Panc1 (cell line): ENCODE measurements at regions not wholly inside any gene's neighbourhood (a gene's known extent, or its start where the extent isn't known, plus 50 kb on each side); places are given as distances from the start of the nearest gene placed in this dataset.

ENCODE experiments used
- ATAC-seq: fragments of 200-7000 bp; cut with Tn5 transposase; 2 replicates; pipeline ENCODE4 v1.9.1; 2020; ENCODE audit warnings: mild to moderate bottlenecking, moderate library complexity
- BruUV-seq: library from RNA; stranded (reverse); fragments of 400-500 nt; replicated peaks from 2 replicates; lab custom pipeline; 2021; lab: Mats Ljungman, UMichigan
- CTCF ChIA-PET: fragments of 300-600 bp; sonication (Branson Sonifier 250); formaldehyde crosslinking; loops from one replicate; lab custom pipeline; 2022; ENCODE audit warnings: antibody characterized with exemption; lab: Charles Lee
- POLR2A ChIA-PET: fragments of 300-600 bp; sonication (Branson Sonifier 250); formaldehyde crosslinking; loops from one replicate; lab custom pipeline; 2022; ENCODE audit warnings: antibody characterized with exemption; lab: Charles Lee
- DNase-seq: peaks from one replicate; pipeline ENCODE4 v3.0.0-alpha.2; 2010; ENCODE audit warnings: low read depth, low spot score
- H3K27ac ChIP-seq: 2 replicates; pipeline ENCODE4 v1.5.1; 2011; ENCODE audit warnings: mild to moderate bottlenecking, low read length, inconsistent platforms
- H3K27me3 ChIP-seq: fragments of 200-500 bp; sonication (Bioruptor generic); 2 replicates; pipeline ENCODE4 v1.6.0; 2014; ENCODE audit warnings: low read length, inconsistent platforms; ENCODE audit not compliant: control insufficient read depth, insufficient read depth
- H3K36me3 ChIP-seq: fragments of 200-500 bp; sonication (Bioruptor generic); 2 replicates; pipeline ENCODE4 v1.5.1; 2014; ENCODE audit warnings: inconsistent platforms, mild to moderate bottlenecking, low read length, moderate library complexity; ENCODE audit not compliant: control insufficient read depth, insufficient read depth
- H3K4me1 ChIP-seq: 2 replicates; pipeline ENCODE4 v1.5.1; 2011; ENCODE audit warnings: inconsistent platforms, mild to moderate bottlenecking, low read length, moderate library complexity; ENCODE audit not compliant: control insufficient read depth, insufficient read depth
- H3K4me3 ChIP-seq, 2 experiments: 2 replicates each; pipeline ENCODE4 v1.5.1; 2011 to 2012; ENCODE audit warnings: low read depth in 2 of 2, low read length in 2 of 2, mild to moderate bottlenecking in 2 of 2, inconsistent platforms in 1 of 2, moderate library complexity in 1 of 2
- H3K9me3 ChIP-seq: fragments of 200-500 bp; sonication (Bioruptor generic); 2 replicates; pipeline ENCODE4 v1.5.1; 2014; ENCODE audit warnings: low read depth, mild to moderate bottlenecking, inconsistent platforms, low read length, moderate library complexity; ENCODE audit not compliant: control insufficient read depth, insufficient read depth
- CTCF ChIP-seq: fragments of 450-650 bp; IDR thresholded peaks from 2 replicates; pipeline ENCODE4 v1.5.1; 2017; ENCODE audit warnings: mild to moderate bottlenecking
- POLR2AphosphoS5 ChIP-seq: IDR thresholded peaks from 2 replicates; pipeline ENCODE4 v1.6.1; 2012; ENCODE audit warnings: mild to moderate bottlenecking, low read depth, low read length, moderate library complexity
- SIN3A ChIP-seq: IDR thresholded peaks from 2 replicates; pipeline ENCODE4 v1.6.1; 2012; ENCODE audit warnings: low read depth, mild to moderate bottlenecking, low read length, moderate library complexity, borderline replicate concordance; ENCODE audit not compliant: insufficient read depth
- TCF7L2 ChIP-seq: IDR thresholded peaks from 2 replicates; pipeline ENCODE4 v1.6.1; 2011; ENCODE audit warnings: mild to moderate bottlenecking, low read depth, low read length, inconsistent platforms
- in situ Hi-C: cut with HindIII; loops from 2 replicates; pipeline ENCODE4 v1.10.0; 2016; ENCODE audit warnings: low sequenced_read_pairs, low pct_unique_long_range_greater_than_20kb
- intact Hi-C: fragments of 100-400 bp; cut with micrococcal nuclease; formaldehyde crosslinking; loops from one replicate; pipeline ENCODE4 v1.10.0; 2022; ENCODE audit not compliant: unreplicated experiment
- TF ChIP-seq, protein P1 (sequence below), 2 experiments: IDR thresholded peaks; 2 replicates each; pipeline ENCODE4 v1.6.1; 2011 to 2012; ENCODE audit warnings: low read depth in 2 of 2, control low read depth in 1 of 2, low read length in 1 of 2, mild to moderate bottlenecking in 1 of 2, moderate library complexity in 1 of 2; ENCODE audit not compliant: insufficient read depth in 1 of 2

- intact Hi-C loops (no loop called here), in situ Hi-C loops (no loop called here)
- ATAC-seq (no peak), DNase-seq (no peak)
- BruUV-seq = no TSS peak
- ChIA-PET POLR2A (no interaction called here), CTCF (no interaction called here)
- Histone ChIP-seq H3K27me3 (no peaks in the 10 kb centered on the region), H3K4me3 (no peak overlapping the region), H3K36me3 (no peaks in the 10 kb centered on the region), H3K4me1 (no peaks in the 10 kb centered on the region), H3K9me3 (no peaks in the 10 kb centered on the region), H3K27ac (no peak overlapping the region)
- TF ChIP-seq SIN3A (no peak), TCF7L2 (no peak), POLR2AphosphoS5 (no peak), CTCF (no peak)
- TF ChIP-seq, protein P1, sequence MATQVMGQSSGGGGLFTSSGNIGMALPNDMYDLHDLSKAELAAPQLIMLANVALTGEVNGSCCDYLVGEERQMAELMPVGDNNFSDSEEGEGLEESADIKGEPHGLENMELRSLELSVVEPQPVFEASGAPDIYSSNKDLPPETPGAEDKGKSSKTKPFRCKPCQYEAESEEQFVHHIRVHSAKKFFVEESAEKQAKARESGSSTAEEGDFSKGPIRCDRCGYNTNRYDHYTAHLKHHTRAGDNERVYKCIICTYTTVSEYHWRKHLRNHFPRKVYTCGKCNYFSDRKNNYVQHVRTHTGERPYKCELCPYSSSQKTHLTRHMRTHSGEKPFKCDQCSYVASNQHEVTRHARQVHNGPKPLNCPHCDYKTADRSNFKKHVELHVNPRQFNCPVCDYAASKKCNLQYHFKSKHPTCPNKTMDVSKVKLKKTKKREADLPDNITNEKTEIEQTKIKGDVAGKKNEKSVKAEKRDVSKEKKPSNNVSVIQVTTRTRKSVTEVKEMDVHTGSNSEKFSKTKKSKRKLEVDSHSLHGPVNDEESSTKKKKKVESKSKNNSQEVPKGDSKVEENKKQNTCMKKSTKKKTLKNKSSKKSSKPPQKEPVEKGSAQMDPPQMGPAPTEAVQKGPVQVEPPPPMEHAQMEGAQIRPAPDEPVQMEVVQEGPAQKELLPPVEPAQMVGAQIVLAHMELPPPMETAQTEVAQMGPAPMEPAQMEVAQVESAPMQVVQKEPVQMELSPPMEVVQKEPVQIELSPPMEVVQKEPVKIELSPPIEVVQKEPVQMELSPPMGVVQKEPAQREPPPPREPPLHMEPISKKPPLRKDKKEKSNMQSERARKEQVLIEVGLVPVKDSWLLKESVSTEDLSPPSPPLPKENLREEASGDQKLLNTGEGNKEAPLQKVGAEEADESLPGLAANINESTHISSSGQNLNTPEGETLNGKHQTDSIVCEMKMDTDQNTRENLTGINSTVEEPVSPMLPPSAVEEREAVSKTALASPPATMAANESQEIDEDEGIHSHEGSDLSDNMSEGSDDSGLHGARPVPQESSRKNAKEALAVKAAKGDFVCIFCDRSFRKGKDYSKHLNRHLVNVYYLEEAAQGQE (IDR thresholded peaks at IDR 0.05; ENCODE audit: insufficient read depth in 1 of 2, low read depth in 2 of 2, low read length in 1 of 2) = no peak
Observed at GRCh38 chr20:55586610-55587009, 418.7 kb downstream of the CBLN4 start.

- in situ Hi-C loops = no loop called here
- ChIA-PET CTCF (no interaction called here), POLR2A (no interaction called here)
- Histone ChIP-seq H3K27me3 (no peaks in the 10 kb centered on the region), H3K36me3 (no peaks in the 10 kb centered on the region), H3K4me3 (no peak overlapping the region), H3K4me1 (no peaks in the 10 kb centered on the region), H3K27ac (no peak overlapping the region), H3K9me3 (no peaks in the 10 kb centered on the region)
- TF ChIP-seq SIN3A (no peak), CTCF (no peak), TCF7L2 (no peak), POLR2AphosphoS5 (no peak)
- TF ChIP-seq, protein P1 (IDR thresholded peaks at IDR 0.05; ENCODE audit: insufficient read depth in 1 of 2, low read depth in 2 of 2, low read length in 1 of 2) = no peak
- no peak for DNase-seq
- no peak for ATAC-seq
- no TSS peak for BruUV-seq
- intact Hi-C loops = no loop called here
Observed at GRCh38 chr20:55584964-55585363, 420.4 kb downstream of the CBLN4 start.
